Stimulated activated naive CD4-positive, alpha-beta T cell (primary cell): ENCODE measurements at regions not wholly inside any gene's neighbourhood (a gene's known extent, or its start where the extent isn't known, plus 50 kb on each side); places are given as distances from the start of the nearest gene placed in this dataset.
"Not testable (repeated sequence)": the region's sequence is repeated elsewhere in the genome, so short reads cannot be mapped to it uniquely, and the experiment has no call there.

Experiments used
- DNase-seq, 6 experiments: peaks; one replicate each; lab custom pipeline; 2025; lab: John Stamatoyannopoulos, UW

GRCh38 chr2:83261591-83262136, 1197.4 kb downstream of the SUCLG1 start:
- no peak for DNase-seq

DNA sequence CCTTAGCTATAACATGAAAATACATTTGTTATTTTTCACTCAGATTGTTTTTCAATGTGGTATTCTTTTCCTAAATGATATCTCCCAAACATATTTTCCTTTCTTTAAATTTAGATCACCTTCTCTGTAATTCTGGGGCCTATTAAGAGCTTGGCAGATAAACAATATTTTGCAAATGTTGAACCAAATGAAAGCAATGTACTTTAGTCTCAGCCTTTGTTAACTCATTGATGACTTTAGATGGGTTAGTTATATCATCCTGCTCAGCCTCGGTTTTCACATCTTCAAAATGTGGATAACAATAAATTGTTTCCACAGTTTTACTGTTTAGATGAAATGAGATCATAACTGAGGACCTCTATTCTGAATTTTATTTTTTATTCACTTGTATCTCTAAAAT, 1205.2 kb downstream of the SUCLG1 start:
- DNase-seq: no peak

GRCh38 chr2:83251321-83251872, 1207.7 kb downstream of the SUCLG1 start:
- no peak for DNase-seq

DNA sequence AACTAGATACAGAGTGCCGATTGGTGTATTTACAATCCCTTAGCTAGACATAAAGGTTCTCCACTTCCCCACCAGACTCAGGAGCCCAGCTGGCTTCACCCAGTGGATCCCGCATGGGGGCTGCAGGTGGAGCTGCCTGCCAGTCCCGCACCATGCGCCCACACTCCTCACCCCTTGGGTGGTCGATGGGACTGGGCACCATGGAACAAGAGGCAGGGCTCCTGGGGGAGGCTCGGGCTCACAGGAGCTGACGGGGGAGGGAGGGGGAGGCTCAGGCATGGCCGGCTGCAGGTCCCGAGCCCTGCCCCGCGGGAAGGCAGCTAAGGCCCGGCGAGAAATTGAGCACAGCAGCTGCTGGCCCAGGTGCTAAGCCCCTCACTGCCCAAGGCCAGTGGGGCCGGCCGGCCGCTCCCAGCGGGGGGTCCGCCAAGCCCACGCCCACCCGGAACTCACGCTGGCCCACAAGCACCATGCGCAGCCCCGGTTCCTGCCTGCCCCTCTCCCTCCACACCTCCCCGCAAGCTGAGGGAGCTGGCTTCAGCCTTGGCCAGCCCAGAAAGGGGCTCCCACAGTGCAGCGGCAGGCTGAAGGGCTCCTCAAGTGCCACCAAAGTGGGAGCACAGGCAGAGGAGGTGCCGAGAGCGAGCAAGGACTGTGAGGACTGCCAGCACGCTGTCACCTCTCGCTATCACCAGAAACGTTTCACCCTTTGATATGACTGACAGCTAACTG, 1213.1 kb downstream of the SUCLG1 start:
- not testable (repeated sequence) for DNase-seq

- DNase-seq: no peak
These were observed 1218.5 kb downstream of the SUCLG1 start for GRCh38 chr2:83240611-83241010.

GRCh38 chr2:83238111-83238510, 1221.0 kb downstream of the SUCLG1 start:
- no peak for DNase-seq

GRCh38 chr2:83234246-83234645, 1224.8 kb downstream of the SUCLG1 start:
- no peak for DNase-seq

GRCh38 chr2:83233781-83234180, 1225.3 kb downstream of the SUCLG1 start:
- no peak for DNase-seq

DNA sequence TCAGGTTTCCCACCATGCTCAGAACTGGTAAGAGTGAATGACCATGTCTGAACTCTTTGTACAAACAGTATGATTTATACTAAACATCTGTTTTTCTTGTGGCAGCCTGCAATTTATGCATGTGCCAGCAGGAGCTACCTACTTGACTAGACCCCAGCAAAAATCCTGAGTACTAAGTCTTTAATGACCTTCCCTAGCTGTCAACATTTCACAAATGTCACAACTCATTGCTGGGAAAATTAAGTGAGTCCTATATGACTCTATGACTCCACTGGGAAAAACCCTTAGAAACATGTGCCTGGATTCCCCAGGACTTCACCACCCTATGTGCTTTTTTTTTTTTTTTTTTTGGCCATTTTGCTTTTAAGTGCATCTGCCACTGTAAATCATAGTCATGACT, 1225.8 kb downstream of the SUCLG1 start:
- DNase-seq: no peak

- no peak for DNase-seq
These were observed 1229.6 kb downstream of the SUCLG1 start for GRCh38 chr2:83229443-83229842.

DNA sequence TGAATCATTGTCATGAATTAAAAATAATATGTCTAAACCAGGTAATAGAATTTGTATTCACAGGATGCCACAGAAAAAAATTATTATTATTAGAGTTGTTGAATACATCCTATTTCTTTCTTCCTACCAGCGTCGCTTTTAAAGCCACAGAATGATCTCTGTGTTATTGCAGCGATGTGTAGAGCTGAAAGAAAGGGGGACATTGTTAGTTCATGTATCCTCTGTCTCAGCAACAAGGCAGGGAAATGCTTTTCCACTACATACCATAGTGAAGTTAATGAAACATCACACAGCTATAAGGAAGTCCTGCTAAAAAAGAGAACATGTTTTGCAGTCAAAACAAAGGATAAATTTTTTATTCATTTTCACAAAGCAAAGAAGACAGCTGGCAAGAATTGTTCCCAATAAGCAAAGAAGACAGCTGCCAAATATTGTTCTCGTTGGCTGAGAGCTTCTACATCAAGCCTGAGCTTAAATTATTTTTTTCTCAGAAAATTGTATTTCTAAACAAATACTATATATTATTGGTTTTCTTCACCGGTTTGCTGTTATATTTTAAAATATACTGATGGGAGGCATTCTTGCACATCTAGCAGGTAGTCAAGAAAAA, 1234.4 kb downstream of the SUCLG1 start:
- no peak for DNase-seq

GRCh38 chr2:83221258-83221657, 1237.8 kb downstream of the SUCLG1 start:
- DNase-seq: no peak

- no peak for DNase-seq
These were observed 1241.2 kb downstream of the SUCLG1 start for GRCh38 chr2:83217854-83218253.

- DNase-seq: no peak
These were observed 1262.9 kb downstream of the SUCLG1 start for GRCh38 chr2:83196225-83196624.

DNA sequence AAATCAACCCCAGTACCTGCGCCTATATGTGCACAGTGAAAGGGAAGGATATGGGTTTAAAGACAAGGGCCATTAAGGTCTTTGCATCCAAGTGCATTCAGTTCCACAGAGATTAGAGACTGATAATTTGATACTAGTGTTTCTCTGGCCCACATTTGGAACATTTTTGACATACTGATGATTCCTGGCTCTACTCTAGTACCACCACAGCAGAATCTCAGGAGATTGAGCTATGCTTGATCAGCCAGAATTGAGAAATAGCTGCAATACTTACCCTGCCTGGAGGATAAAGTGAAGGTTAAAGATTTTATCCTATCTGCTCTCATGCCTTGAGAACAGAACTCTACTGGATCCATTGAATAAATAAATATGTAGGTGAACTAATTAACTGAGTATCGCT, 1267.8 kb downstream of the SUCLG1 start:
- DNase-seq: no peak

- no peak for DNase-seq
These were observed 1272.8 kb downstream of the SUCLG1 start for GRCh38 chr2:83186105-83186760.

DNA sequence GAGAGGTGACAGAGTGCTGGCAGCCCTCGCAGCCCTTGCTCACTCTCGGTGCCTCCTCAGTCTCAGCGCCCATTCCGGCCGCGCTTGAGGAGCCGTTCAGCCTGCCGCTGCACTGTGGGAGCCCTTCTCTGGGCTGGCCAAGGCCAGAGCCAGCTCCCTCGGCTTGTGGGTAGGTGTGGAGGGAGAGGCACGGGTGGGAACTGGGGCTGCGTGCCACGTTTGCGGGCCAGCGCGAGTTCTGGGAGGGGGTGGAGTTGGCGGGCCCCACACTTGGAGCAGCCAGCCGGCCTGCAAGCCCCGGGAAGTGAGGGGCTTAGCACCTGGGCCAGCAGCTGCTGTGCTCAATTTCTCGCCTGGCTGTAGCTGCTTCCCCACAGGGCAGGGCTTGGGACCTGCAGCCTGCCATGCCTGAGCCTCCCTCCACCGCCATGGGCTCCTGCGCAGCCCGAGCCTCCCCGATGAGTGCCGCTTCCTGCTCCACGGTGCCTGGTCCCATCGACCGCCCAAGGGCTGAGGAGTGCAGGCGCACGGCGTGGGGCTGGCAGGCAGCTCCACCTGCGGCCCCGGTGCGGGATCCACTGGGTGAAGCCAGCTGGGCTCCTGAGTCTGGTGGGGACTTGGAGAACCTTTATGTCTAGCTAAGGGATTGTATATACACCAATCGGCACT, 1278.1 kb downstream of the SUCLG1 start:
- not testable (repeated sequence) for DNase-seq

DNA sequence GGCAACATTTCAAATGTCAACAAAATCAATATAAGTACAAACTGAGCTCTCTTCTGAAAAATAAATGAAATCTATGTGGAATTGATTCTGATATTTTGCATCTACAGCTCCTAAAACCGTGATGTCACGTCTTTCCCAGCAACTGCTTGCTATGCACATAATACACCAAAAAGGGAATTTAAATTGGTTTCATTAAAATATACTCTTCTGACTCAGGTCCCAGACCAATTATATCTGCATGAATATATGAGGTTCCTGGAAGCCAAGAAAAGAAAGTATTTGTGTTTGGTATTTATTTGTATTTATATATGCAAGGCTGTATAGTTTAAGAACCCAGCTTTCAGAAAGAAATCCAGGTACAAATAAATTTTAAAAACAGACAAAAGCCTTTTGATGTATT, 1282.5 kb downstream of the SUCLG1 start:
- DNase-seq: no peak

DNA sequence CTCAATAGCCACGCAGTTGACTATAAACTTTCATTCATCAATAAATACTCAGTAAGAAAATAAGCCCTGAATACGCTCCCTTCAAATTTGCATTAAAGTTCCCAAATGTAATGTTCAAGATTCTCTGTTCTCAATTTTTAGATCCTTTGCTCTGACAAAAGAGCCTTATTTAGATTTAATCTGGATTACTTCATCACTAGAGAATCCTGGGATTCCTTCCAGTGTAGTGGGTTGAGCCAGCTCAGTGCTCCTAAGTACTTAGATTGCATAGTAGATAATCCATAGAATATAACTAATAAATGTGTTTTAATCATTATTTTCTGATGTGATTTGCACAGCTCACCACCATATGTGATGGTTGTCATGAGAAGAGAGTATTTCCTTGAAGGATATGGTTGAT, 1286.2 kb downstream of the SUCLG1 start:
- DNase-seq: no peak

GRCh38 chr2:83168377-83168776, 1290.7 kb downstream of the SUCLG1 start:
- no peak for DNase-seq

DNA sequence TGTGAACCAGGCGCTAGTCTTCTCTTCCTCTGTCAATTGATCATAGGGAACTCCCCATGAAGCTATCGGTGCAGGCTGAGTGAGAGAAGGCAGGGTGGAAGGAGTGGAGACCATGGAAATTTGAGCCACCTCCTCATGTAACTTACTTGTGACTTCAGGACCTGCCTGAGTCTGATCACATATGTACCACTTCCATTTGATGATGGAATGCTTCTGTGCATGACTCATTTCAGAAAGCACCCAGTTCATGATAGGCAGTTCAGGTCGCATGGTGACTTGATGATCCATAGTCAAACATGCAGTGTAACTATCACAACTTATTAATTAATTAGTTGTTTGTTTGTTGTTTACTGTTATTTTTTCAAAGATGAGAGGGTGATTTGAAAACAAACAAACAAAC, 1296.7 kb downstream of the SUCLG1 start:
- DNase-seq: no peak

DNA sequence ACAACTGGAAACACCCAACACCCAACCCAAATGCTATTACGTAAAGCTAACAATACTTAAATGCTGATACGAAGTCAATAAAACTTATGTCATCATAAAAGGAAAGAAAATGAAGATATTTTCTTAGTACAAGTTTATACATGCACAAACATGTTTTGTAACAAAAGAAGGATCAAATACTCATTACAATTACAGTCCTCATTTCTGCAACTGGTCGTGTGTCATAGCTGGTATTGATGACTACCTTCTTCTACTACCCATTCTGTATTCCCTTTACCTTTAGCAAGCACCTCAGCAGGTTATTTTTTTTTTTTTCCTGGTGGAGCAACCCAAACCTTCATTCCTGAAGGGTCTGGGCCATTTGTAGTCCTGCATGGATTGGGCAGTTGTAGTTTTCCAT, 1298.5 kb downstream of the SUCLG1 start:
- DNase-seq: no peak
